ENCODE measurements at regions not wholly inside any gene's neighbourhood (a gene's known extent, or its start where the extent isn't known, plus 50 kb on each side); places are given as distances from the start of the nearest gene placed in this dataset.
"Not testable (repeated sequence)": the region's sequence is repeated elsewhere in the genome, so short reads cannot be mapped to it uniquely, and the experiment has no call there.

DNA sequence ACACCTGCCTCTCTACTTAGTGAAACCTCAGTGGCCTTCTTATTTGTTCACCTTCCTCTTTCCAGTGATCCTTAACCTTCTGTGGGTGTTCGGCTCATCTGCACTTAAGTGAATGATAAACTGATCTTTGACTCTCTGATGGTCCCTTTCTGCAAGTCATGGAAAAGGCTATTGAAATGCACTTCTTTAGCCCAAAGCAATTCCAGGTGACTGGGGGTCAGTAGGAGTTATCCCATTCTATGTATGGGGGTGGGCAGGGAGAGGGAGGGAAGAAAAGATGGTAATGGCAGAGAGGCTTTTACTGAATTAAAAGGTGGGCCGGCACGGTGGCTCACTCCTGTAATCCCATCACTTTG lies 170.8 kb downstream of the RGS9 start:
- WGBS (ENCODE audit: insufficient coverage): 93% methylated on average over 3 of the region's 3 CpGs
- TF ChIP-seq, protein P1, sequence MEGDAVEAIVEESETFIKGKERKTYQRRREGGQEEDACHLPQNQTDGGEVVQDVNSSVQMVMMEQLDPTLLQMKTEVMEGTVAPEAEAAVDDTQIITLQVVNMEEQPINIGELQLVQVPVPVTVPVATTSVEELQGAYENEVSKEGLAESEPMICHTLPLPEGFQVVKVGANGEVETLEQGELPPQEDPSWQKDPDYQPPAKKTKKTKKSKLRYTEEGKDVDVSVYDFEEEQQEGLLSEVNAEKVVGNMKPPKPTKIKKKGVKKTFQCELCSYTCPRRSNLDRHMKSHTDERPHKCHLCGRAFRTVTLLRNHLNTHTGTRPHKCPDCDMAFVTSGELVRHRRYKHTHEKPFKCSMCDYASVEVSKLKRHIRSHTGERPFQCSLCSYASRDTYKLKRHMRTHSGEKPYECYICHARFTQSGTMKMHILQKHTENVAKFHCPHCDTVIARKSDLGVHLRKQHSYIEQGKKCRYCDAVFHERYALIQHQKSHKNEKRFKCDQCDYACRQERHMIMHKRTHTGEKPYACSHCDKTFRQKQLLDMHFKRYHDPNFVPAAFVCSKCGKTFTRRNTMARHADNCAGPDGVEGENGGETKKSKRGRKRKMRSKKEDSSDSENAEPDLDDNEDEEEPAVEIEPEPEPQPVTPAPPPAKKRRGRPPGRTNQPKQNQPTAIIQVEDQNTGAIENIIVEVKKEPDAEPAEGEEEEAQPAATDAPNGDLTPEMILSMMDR (IDR thresholded peaks at IDR 0.05): no peak

DNA sequence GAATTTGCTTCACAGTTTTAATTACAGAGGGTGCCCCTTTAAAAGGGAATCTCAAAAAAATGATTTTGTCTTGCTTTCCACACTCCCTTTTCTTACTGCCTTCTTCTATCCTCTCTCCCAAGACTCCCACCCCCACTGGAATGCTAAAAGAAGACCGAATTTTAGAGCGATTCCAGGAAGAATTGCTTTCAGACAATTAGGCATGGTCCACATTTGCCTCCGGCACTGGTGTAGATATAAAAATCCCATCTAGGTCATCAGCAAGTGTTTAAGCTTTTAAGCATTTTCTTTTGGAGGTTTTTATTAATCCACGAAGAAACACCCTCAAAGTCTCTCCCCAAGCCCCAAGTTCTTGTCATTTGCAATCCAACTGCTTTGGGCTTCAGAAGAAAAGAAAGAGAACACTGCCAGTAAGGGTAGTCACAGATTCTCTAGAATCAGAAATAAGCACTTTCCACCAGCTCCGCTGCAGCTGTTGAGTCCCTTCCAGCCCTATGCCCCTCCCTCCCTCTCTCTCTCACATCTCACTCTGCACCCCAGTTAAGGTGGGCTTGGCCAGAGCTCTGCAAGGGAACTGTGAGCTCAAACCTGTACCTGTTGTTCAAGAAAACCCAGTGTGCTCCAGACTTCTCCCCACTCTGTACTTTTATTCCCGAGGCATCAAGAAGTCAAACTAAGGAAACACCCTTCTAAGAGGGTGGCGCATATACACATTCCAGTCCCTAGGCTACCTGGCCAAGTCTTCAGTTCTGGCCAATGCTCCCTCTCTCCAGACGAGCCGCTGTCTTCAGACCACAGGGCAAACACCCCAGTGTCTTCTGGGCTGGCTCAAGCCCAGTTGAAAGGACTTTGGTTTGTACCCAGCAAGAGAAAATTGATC lies 170.2 kb downstream of the RGS9 start:
- no peak overlapping the region for H3K27ac Mint-ChIP-seq
- no peaks in the 10 kb centered on the region for H3K36me3 Mint-ChIP-seq
- ATAC-seq (no peak), DNase-seq (no peak)
- no peak overlapping the region for H3K4me3 Mint-ChIP-seq
- H3K9me3 Mint-ChIP-seq: no peaks in the 10 kb centered on the region
- intact Hi-C loops (cut with micrococcal nuclease): no loop called here
- Histone ChIP-seq H3K36me3 (ENCODE audit: control insufficient read depth, insufficient read depth, low read length) (no peaks in the 10 kb centered on the region), H3K27me3 (ENCODE audit: control insufficient read depth, insufficient read depth, low read length) (peaks cover 2% of the 10 kb centered on the region), H3K4me1 (ENCODE audit: control insufficient read depth, insufficient read depth, low read length) (no peaks in the 10 kb centered on the region), H3K9me3 (ENCODE audit: control insufficient read depth, insufficient read depth, low read length) (no peaks in the 10 kb centered on the region), H3K4me3 (ENCODE audit: low read length) (no peak overlapping the region), H3K27ac (ENCODE audit: low read length) (no peak overlapping the region)
- H3K4me1 Mint-ChIP-seq: no peaks in the 10 kb centered on the region
- peaks cover 15 to 34% of the 10 kb centered on the region in 2 donors for H3K27me3 Mint-ChIP-seq (ENCODE audit: low read depth in 2 of 2)
- TF ChIP-seq, protein P1 (IDR thresholded peaks at IDR 0.05): no peak
- 82% methylated on average over 9 of the region's 9 CpGs for WGBS (ENCODE audit: insufficient coverage)

More for the DNA sequence above, 170.8 kb downstream of the RGS9 start:
- Mint-ChIP-seq H3K36me3 (no peaks in the 10 kb centered on the region), H3K27ac (no peak overlapping the region), H3K27me3 (ENCODE audit: low read depth in 2 of 2) (peaks cover 18 to 34% of the 10 kb centered on the region in 2 donors), H3K9me3 (no peaks in the 10 kb centered on the region), H3K4me1 (no peaks in the 10 kb centered on the region), H3K4me3 (no peak overlapping the region)
- intact Hi-C loops (cut with micrococcal nuclease): no loop called here
- no peaks in the 10 kb centered on the region for H3K36me3 ChIP-seq (ENCODE audit: control insufficient read depth, insufficient read depth, low read length)
- peaks cover 3% of the 10 kb centered on the region for H3K27me3 ChIP-seq (ENCODE audit: control insufficient read depth, insufficient read depth, low read length)
- ATAC-seq (no peak), DNase-seq (no peak)
- no peak overlapping the region for H3K4me3 ChIP-seq (ENCODE audit: low read length)
- no peaks in the 10 kb centered on the region for H3K9me3 ChIP-seq (ENCODE audit: control insufficient read depth, insufficient read depth, low read length)
- H3K4me1 ChIP-seq (ENCODE audit: control insufficient read depth, insufficient read depth, low read length): no peaks in the 10 kb centered on the region
- no peak overlapping the region for H3K27ac ChIP-seq (ENCODE audit: low read length)

DNA sequence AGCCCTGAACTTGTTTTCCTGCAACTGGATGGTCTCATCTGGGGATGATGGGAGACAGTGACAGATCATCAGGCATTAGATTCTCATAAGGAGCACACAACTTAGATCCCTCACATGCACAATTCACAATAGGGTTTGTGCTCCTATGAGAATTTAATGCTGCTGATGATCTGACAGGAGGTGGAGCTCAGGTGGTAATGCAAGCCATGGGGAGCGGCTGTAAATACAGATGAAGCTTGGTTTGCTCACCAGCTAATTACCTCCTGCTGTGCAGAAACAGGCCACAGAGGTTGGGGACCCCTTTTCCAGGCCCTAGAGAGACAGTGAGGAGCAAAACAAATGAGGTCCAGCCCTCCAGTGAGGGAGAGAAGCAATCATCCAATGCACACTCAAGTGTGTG lies 168.6 kb downstream of the RGS9 start:
- intact Hi-C loops (cut with micrococcal nuclease): no loop called here
- no peaks in the 10 kb centered on the region for H3K36me3 ChIP-seq (ENCODE audit: control insufficient read depth, insufficient read depth, low read length)
- H3K36me3 Mint-ChIP-seq: no peaks in the 10 kb centered on the region
- DNase-seq (no peak), ATAC-seq (no peak)
- H3K9me3 ChIP-seq (ENCODE audit: control insufficient read depth, insufficient read depth, low read length): no peaks in the 10 kb centered on the region
- peaks cover 2% of the 10 kb centered on the region for H3K27me3 ChIP-seq (ENCODE audit: control insufficient read depth, insufficient read depth, low read length)
- peaks cover 14 to 28% of the 10 kb centered on the region in 2 donors for H3K27me3 Mint-ChIP-seq (ENCODE audit: low read depth in 2 of 2)
- no peaks in the 10 kb centered on the region for H3K4me1 Mint-ChIP-seq
- TF ChIP-seq, protein P1 (IDR thresholded peaks at IDR 0.05): no peak
- no peak overlapping the region for H3K27ac ChIP-seq (ENCODE audit: low read length)
- no peak overlapping the region for H3K27ac Mint-ChIP-seq
- H3K9me3 Mint-ChIP-seq: no peaks in the 10 kb centered on the region
- H3K4me3 Mint-ChIP-seq: no peak overlapping the region
- H3K4me1 ChIP-seq (ENCODE audit: control insufficient read depth, insufficient read depth, low read length): no peaks in the 10 kb centered on the region
- H3K4me3 ChIP-seq (ENCODE audit: low read length): no peak overlapping the region
- WGBS (ENCODE audit: insufficient coverage): 94% methylated on average over 1 of the region's 1 CpG

DNA sequence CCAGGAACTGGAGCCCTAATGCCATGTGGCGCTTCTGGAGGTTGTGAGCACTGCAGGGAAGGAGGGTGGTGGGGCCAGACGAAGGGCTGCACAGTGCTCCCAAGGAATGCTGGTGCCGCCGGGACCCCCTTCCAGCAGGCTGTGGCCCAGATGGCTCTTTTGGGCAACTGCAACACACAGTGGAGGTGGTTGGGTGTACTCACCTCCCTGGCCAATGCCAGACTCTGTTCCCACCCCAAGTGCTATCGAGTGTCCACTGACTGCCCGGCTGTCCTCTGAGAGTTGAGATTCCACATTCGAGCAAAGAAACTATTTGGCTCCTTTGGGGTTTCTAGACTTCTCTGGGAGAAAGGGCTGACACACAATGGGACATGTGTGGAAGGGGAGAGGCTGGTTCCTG lies 167.9 kb downstream of the RGS9 start:
- no peak overlapping the region for H3K27ac Mint-ChIP-seq
- no peaks in the 10 kb centered on the region for H3K36me3 ChIP-seq (ENCODE audit: control insufficient read depth, insufficient read depth, low read length)
- no peaks in the 10 kb centered on the region for H3K4me1 Mint-ChIP-seq
- DNase-seq (no peak), ATAC-seq (no peak)
- no peak overlapping the region for H3K27ac ChIP-seq (ENCODE audit: low read length)
- intact Hi-C loops (cut with micrococcal nuclease): no loop called here
- no peaks in the 10 kb centered on the region for H3K9me3 Mint-ChIP-seq
- H3K4me3 ChIP-seq (ENCODE audit: low read length): no peak overlapping the region
- peaks cover 2% of the 10 kb centered on the region for H3K27me3 ChIP-seq (ENCODE audit: control insufficient read depth, insufficient read depth, low read length)
- peaks cover 10 to 24% of the 10 kb centered on the region in 2 donors for H3K27me3 Mint-ChIP-seq (ENCODE audit: low read depth in 2 of 2)
- TF ChIP-seq, protein P1 (IDR thresholded peaks at IDR 0.05): no peak
- no peaks in the 10 kb centered on the region for H3K36me3 Mint-ChIP-seq
- H3K9me3 ChIP-seq (ENCODE audit: control insufficient read depth, insufficient read depth, low read length): no peaks in the 10 kb centered on the region
- H3K4me1 ChIP-seq (ENCODE audit: control insufficient read depth, insufficient read depth, low read length): no peaks in the 10 kb centered on the region
- 89% methylated on average over 7 of the region's 7 CpGs for WGBS (ENCODE audit: insufficient coverage)
- no peak overlapping the region for H3K4me3 Mint-ChIP-seq

DNA sequence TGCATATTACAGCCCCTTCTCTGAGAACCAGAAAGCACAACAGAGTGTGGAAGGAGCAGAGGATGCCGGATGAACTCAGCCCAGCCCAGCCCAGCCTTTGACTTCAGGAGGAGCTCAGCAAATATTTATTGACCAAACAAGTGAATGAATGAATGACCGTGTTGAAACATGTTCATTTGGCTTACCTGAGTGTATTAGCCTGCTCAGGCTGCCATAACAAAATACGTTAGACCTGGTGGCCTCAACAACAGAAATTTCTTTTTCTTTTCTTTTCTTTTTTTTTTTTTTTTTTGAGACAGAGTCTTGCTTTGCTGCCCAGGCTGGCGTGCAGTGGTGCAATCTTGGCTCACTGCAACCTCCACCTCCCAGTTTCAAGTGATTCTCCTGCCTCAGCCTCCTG lies 164.7 kb downstream of the RGS9 start:
- H3K4me3 ChIP-seq (ENCODE audit: low read length): not testable (repeated sequence)
- WGBS (ENCODE audit: insufficient coverage): 65% methylated on average over 4 of the region's 4 CpGs
- peaks cover 9 to 35% of the 10 kb centered on the region in 2 donors for H3K27me3 Mint-ChIP-seq (ENCODE audit: low read depth in 2 of 2)

More for the DNA sequence above, 164.7 kb downstream of the RGS9 start:
- H3K27ac Mint-ChIP-seq; ATAC-seq; H3K9me3 ChIP-seq (ENCODE audit: control insufficient read depth, insufficient read depth, low read length); H3K9me3 Mint-ChIP-seq; DNase-seq; H3K27ac ChIP-seq (ENCODE audit: low read length); intact Hi-C loops (cut with micrococcal nuclease); H3K4me3 Mint-ChIP-seq; H3K4me1 Mint-ChIP-seq; H3K4me1 ChIP-seq (ENCODE audit: control insufficient read depth, insufficient read depth, low read length); H3K27me3 ChIP-seq (ENCODE audit: control insufficient read depth, insufficient read depth, low read length); H3K36me3 Mint-ChIP-seq; H3K36me3 ChIP-seq (ENCODE audit: control insufficient read depth, insufficient read depth, low read length): not testable (repeated sequence)

All from natural killer cell (primary cell).